GM19239 (cell line): ENCODE measurements at regions not wholly inside any gene's neighbourhood (a gene's known extent, or its start where the extent isn't known, plus 50 kb on each side); places are given as distances from the start of the nearest gene placed in this dataset.

Experiments used
- DNase-seq: peaks from one replicate; pipeline ENCODE4 v3.0.0; 2011; ENCODE audit warnings: low spot score; ENCODE audit not compliant: insufficient read length
- FAIRE-seq: peaks from 2 replicates; lab custom pipeline; 2011; peaks lifted over from hg19 to GRCh38; lab: Jason Lieb, UNC

- DNase-seq (no peak), FAIRE-seq (no peak)
Measured at GRCh38 chr6:56005426-56005825, 130.0 kb upstream of the BMP5 start.

GRCh38 chr6:56004426-56004825 lies 129.0 kb upstream of the BMP5 start:
- no peak for FAIRE-seq
- DNase-seq: no peak

DNA sequence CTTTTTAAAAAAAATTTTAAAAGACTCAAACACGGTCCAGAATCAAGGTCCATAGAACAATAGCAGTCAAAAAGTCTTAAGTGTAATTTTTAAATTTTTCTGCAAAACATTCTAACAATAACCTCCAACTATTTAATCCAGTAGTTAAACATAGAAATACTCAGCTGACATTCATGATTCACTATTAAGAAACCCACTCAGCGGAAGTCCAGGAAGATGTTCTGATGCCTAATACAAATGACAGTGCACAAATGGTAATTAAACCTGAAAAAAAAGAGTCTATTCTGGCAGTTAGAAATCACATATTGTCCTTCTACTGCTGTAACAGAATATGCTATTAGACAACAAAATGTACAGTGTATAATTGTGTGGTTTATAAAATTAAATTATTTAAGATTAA lies 128.2 kb upstream of the BMP5 start:
- FAIRE-seq (no peak), DNase-seq (no peak)

DNA sequence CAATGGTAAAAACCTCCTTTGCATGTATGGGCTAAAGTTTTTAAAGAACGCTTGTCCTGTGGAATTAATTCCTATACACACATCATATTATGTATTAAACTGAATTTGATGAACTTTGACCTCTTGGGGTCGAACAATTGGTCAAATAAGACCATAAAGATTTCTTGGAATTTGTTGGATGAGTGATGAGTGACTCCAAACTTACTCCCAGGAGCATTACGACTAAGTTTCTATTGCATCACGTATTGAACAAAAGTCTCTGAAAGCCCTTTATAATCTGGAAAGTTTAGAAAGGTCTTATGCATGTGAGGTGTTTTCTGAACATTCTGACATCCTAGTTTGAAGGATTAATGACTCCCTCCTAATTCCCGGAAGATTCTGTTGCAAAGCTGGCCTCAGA lies 126.9 kb upstream of the BMP5 start:
- DNase-seq (no peak), FAIRE-seq (no peak)

DNA sequence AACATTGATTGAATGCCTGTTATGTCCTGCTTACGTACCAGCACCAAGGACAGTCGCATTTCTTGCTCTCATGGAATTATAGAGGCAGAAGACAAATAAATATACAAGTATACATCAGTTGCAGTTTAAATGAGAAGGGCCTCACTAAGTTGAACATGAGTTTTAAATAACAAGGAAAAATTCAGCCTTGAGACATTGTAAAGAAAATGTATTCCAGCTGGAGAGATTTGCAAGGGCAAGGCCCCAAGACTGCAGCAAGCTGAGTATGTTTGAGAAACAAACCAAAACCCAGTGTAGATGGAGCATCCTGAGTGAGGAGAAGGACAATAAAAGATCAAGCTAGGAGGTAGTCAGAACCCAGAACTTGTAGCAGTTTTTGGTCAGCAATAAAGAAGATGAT lies 123.2 kb upstream of the BMP5 start:
- FAIRE-seq (no peak), DNase-seq (no peak)

- no peak for DNase-seq
- no peak for FAIRE-seq
Measured at GRCh38 chr6:55997223-55997874, 122.0 kb upstream of the BMP5 start.

DNA sequence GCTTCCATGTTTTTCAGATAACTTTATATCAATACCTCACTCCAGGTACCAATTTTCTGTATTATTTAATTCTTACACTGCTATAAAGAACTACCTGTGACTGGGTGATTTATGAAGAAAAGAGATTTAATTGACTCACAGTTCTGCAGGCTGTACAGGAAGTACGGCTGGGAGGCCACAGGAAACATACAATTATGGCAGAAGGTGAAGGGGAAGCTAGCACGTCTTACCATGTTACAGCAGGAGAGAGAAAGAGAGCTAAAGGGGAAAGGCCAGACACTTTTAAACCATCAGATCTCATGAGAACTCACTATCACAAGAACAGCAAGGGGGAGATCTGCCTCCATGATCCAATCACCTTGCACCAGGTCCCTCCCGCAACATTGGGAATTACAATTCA lies 119.1 kb upstream of the BMP5 start:
- FAIRE-seq (no peak), DNase-seq (no peak)

GRCh38 chr6:55993418-55993817 lies 118.0 kb upstream of the BMP5 start:
- DNase-seq (no peak), FAIRE-seq (no peak)

- FAIRE-seq: no peak
- no peak for DNase-seq
Measured at GRCh38 chr6:55992546-55992945, 117.2 kb upstream of the BMP5 start.

- no peak for DNase-seq
- no peak for FAIRE-seq
Measured at GRCh38 chr6:55985309-55985708, 109.9 kb upstream of the BMP5 start.

DNA sequence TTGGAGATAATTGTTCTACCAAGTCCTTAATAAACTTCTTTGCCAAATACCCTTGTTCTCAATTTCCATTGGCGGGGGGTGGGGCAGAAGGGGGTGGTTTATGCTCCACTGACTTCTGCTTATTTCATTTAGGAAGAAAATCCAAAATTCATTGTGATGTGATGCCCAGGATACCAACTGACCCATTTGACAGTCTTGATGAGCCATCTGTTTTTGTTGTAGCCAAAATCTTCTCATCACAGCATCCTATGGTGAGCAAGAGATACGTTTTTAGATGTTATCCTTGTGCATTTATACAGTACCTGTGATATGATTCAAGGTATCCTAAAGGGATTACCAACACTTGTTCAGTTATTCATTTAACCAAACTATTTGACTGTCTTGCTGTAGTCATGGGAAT lies 108.5 kb upstream of the BMP5 start:
- no peak for FAIRE-seq
- no peak for DNase-seq

DNA sequence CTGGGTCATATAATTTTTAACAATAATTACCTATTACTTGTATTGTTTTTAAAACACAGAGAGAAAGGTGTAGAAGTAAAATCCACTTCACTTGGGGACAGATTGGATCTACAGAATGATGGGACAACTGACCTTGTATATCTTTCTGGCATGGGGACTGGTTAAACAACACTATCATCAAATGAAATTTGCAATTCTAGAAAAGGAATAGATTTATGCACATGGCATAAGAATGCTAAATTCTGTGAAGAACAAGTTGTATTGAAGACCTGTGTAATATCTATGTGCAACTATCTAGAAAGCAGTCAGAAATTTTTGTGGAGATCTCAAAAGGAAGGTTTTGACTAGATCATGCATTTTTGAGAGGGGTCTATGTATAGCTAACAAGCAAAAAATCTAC lies 106.3 kb upstream of the BMP5 start:
- no peak for DNase-seq
- FAIRE-seq: no peak

- FAIRE-seq (peak; percentile 55), DNase-seq (no peak)
Measured at GRCh38 chr6:55980627-55981211, 105.3 kb upstream of the BMP5 start.

DNA sequence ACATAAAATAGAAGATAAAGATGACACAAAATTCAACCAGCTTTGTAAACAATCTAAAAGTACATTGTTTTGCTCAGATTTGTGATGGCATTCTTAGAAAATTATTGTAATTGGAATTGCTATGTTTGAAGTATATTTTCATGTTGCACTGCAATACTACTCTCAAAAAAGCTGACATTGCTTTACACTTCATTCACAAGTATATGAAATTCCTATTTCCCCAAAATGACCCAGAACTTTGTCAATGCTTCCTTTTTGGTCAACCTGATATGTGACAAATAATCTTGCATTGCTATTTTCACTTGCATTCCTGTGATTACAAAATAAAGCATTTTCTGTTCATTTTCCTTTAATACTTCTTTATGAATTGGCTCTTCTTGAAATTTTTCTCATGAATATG lies 104.1 kb upstream of the BMP5 start:
- FAIRE-seq (no peak), DNase-seq (no peak)

GRCh38 chr6:55977959-55978665 lies 102.7 kb upstream of the BMP5 start:
- FAIRE-seq (no peak), DNase-seq (no peak)

- no peak for DNase-seq
- no peak for FAIRE-seq
Measured at GRCh38 chr6:55974688-55975087, 99.3 kb upstream of the BMP5 start.

GRCh38 chr6:55972091-55972490 lies 96.7 kb upstream of the BMP5 start:
- FAIRE-seq: no peak
- DNase-seq: no peak

DNA sequence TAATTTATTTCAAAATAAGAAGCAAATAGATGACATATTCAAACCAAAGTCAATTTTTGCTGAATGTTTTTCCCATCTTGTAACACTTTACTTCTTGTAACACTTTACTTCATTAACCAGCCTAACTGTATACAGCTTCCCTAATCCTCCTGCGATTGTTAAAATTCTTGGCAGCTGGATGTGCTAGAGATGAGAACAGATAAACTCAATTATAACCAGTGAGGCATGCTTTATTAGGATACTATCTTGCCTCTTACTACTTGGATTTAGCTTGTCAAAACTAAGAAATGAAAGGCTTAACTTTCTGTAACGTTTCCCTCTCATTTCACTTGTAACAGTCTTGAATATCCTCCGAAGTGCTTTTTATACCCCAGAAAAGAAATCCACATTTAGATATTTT lies 94.1 kb upstream of the BMP5 start:
- FAIRE-seq (no peak), DNase-seq (no peak)

GRCh38 chr6:55968926-55969325 lies 93.5 kb upstream of the BMP5 start:
- no peak for FAIRE-seq

GRCh38 chr6:55964136-55964535 lies 88.7 kb upstream of the BMP5 start:
- FAIRE-seq (no peak), DNase-seq (no peak)

More at GRCh38 chr6:55968926-55969325, 93.5 kb upstream of the BMP5 start:
- DNase-seq: no peak

DNA sequence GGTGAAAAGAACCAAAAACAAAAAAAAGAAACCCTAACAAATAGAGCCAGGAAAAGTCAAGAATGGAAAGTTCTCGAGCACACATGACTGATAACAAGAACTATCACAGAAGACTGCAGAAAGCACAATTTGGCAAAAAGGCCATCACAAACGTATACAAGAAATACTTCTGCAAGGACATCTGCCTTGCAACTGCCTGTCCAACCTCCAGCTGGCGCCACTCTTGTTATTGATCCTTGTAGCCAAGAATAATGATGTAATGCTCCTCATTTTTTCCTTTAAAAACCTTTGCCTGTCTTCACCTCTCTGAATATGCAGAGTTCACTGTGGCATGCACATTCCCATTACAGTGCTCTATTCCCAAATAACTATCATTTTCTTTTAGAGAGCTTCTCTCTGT lies 87.9 kb upstream of the BMP5 start:
- no peak for FAIRE-seq

DNA sequence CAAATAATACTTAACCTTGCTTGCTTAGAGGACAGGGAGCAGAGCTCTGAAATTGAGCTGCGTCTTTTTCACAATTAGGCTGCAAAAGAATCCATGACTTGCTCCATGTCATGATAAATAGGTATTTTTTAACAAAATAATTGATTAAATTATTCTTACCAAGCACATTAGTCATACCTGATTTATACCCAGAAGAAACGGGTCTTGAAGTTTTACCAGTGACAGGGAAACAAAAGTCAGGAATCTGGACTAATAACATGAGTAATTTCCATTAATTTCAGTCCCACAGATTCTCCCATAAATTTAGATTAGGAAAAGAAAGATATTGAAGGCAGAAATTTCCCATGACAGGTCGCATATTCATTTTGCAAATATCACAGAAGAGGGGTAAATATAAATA lies 85.0 kb upstream of the BMP5 start:
- DNase-seq: no peak
- no peak for FAIRE-seq

More for the DNA sequence above, 87.9 kb upstream of the BMP5 start:
- no peak for DNase-seq
